RPMI8226 (cell line): ENCODE measurements at regions not wholly inside any gene's neighbourhood (a gene's known extent, or its start where the extent isn't known, plus 50 kb on each side); places are given as distances from the start of the nearest gene placed in this dataset.

Experiments
- DNase-seq: peaks from one replicate; pipeline ENCODE4 v3.0.0-alpha.2; 2015

- no peak for DNase-seq
Observed at GRCh38 chr3:34924961-34925360, 714.4 kb upstream of the ARPP21 start.

GRCh38 chr3:34925851-34926250 is 713.5 kb upstream of the ARPP21 start:
- DNase-seq = no peak

- no peak for DNase-seq
Observed at GRCh38 chr3:34929036-34929435, 710.3 kb upstream of the ARPP21 start.

GRCh38 chr3:34934660-34935059 is 704.7 kb upstream of the ARPP21 start:
- DNase-seq = no peak

- DNase-seq = no peak
Observed at GRCh38 chr3:34938784-34939183, 700.5 kb upstream of the ARPP21 start.

- no peak for DNase-seq
Observed at GRCh38 chr3:34942256-34942655, 697.1 kb upstream of the ARPP21 start.

GRCh38 chr3:34947834-34948233 is 691.5 kb upstream of the ARPP21 start:
- DNase-seq = no peak

GRCh38 chr3:34948517-34948916 is 690.8 kb upstream of the ARPP21 start:
- no peak for DNase-seq

- DNase-seq = no peak
Observed at GRCh38 chr3:34955680-34956079, 683.6 kb upstream of the ARPP21 start.

- DNase-seq = no peak
Observed at GRCh38 chr3:34956511-34956910, 682.8 kb upstream of the ARPP21 start.

GRCh38 chr3:34957677-34958076 is 681.6 kb upstream of the ARPP21 start:
- no peak for DNase-seq

- no peak for DNase-seq
Observed at GRCh38 chr3:34969513-34969912, 669.8 kb upstream of the ARPP21 start.

GRCh38 chr3:34972481-34972880 is 666.8 kb upstream of the ARPP21 start:
- no peak for DNase-seq

- no peak for DNase-seq
Observed at GRCh38 chr3:34973586-34973985, 665.7 kb upstream of the ARPP21 start.

- no peak for DNase-seq
Observed at GRCh38 chr3:34983631-34984030, 655.7 kb upstream of the ARPP21 start.

GRCh38 chr3:34988296-34988695 is 651.0 kb upstream of the ARPP21 start:
- DNase-seq = no peak

GRCh38 chr3:34995796-34996430 is 643.4 kb upstream of the ARPP21 start:
- no peak for DNase-seq

GRCh38 chr3:34998902-34999301 is 640.4 kb upstream of the ARPP21 start:
- DNase-seq = no peak

- no peak for DNase-seq
Observed at GRCh38 chr3:35012214-35012613, 627.1 kb upstream of the ARPP21 start.

- DNase-seq = no peak
Observed at GRCh38 chr3:35028157-35028556, 611.2 kb upstream of the ARPP21 start.

- DNase-seq = no peak
Observed at GRCh38 chr3:35042210-35042991, 596.9 kb upstream of the ARPP21 start.

GRCh38 chr3:35043040-35043439 is 596.3 kb upstream of the ARPP21 start:
- DNase-seq = no peak

GRCh38 chr3:35044190-35044589 is 595.1 kb upstream of the ARPP21 start:
- no peak for DNase-seq

- no peak for DNase-seq
Observed at GRCh38 chr3:35045118-35045517, 594.2 kb upstream of the ARPP21 start.

- no peak for DNase-seq
Observed at GRCh38 chr3:35064761-35065160, 574.6 kb upstream of the ARPP21 start.
